HEK293 (cell line): ENCODE measurements at regions not wholly inside any gene's neighbourhood (a gene's known extent, or its start where the extent isn't known, plus 50 kb on each side); places are given as distances from the start of the nearest gene placed in this dataset.

Experiments
- CTCF ChIA-PET: fragments of 350-600 bp; formaldehyde crosslinking; extraction: SDS; loops from one replicate; lab custom pipeline; 2021; ENCODE audit warnings: antibody characterized with exemption; lab: Yijun Ruan, JAX
- POLR2A ChIA-PET: fragments of 300-600 bp; formaldehyde crosslinking; extraction: SDS; loops from one replicate; lab custom pipeline; 2020; ENCODE audit warnings: antibody characterized with exemption, inconsistent platforms; lab: Yijun Ruan, JAX
- H3K27ac ChIP-seq: fragments of 200-500 bp; sonication (Bioruptor generic); 2 replicates; pipeline ENCODE4 v1.5.1; 2014; ENCODE audit warnings: low read depth, low read length, control low read depth, inconsistent platforms; ENCODE audit errors: extremely low read depth
- H3K36me3 ChIP-seq, 2 experiments: fragments of 200-500 bp in 1 of 2; sonication (Bioruptor generic) in 1 of 2; 1 replicate in 1 of 2; 2 replicates in 1 of 2; pipeline ENCODE4 v1.5.1; 2014 to 2017; ENCODE audit warnings: inconsistent platforms in 2 of 2, low read length in 2 of 2; ENCODE audit not compliant: control insufficient read depth in 2 of 2, insufficient read depth in 1 of 2
- H3K4me1 ChIP-seq: fragments of 200-500 bp; sonication (Bioruptor generic); 2 replicates; pipeline ENCODE4 v1.5.1; 2014; ENCODE audit warnings: mild to moderate bottlenecking, low read length, inconsistent platforms; ENCODE audit not compliant: control insufficient read depth, insufficient read depth
- H3K4me3 ChIP-seq: 2 replicates; pipeline ENCODE4 v1.5.1; 2011; ENCODE audit warnings: low read depth, mild to moderate bottlenecking, control low read depth, low read length, moderate library complexity
- H3K9me3 ChIP-seq: fragments of 200-500 bp; sonication (Bioruptor generic); 2 replicates; pipeline ENCODE4 v1.5.1; 2014; ENCODE audit warnings: low read depth, low read length, inconsistent platforms; ENCODE audit not compliant: control insufficient read depth, insufficient read depth
- GLIS1 ChIP-seq: fragments of 450-650 bp; formaldehyde crosslinking; IDR thresholded peaks from 2 replicates; pipeline ENCODE4 v1.5.1; 2016; ENCODE audit warnings: missing biosample characterization, missing genetic modification characterization
- KLF10 ChIP-seq: fragments of 450-650 bp; IDR thresholded peaks from 2 replicates; pipeline ENCODE4 v1.5.1; 2018; ENCODE audit warnings: missing biosample characterization, mild to moderate bottlenecking, missing genetic modification characterization
- YY2 ChIP-seq: fragments of 450-650 bp; formaldehyde crosslinking; IDR thresholded peaks from 2 replicates; pipeline ENCODE4 v1.5.1; 2016; ENCODE audit warnings: missing biosample characterization, missing genetic modification characterization
- ZBTB17 ChIP-seq: fragments of 450-650 bp; formaldehyde crosslinking; IDR thresholded peaks from 2 replicates; pipeline ENCODE4 v1.5.1; 2016; ENCODE audit warnings: missing biosample characterization, missing genetic modification characterization
- ZFHX2 ChIP-seq: fragments of 450-650 bp; formaldehyde crosslinking; conservative IDR thresholded peaks from 2 replicates; pipeline ENCODE4 v1.5.1; 2016; ENCODE audit warnings: missing biosample characterization, missing genetic modification characterization
- ZNF133 ChIP-seq: fragments of 450-650 bp; formaldehyde crosslinking; IDR thresholded peaks from 2 replicates; pipeline ENCODE4 v1.5.1; 2016; ENCODE audit warnings: missing biosample characterization, missing genetic modification characterization
- ZNF214 ChIP-seq: fragments of 450-650 bp; formaldehyde crosslinking; IDR thresholded peaks from 2 replicates; pipeline ENCODE4 v1.5.1; 2017; ENCODE audit warnings: missing biosample characterization, mild to moderate bottlenecking, missing genetic modification characterization, borderline replicate concordance
- ZNF26 ChIP-seq: fragments of 450-650 bp; formaldehyde crosslinking; IDR thresholded peaks from 2 replicates; pipeline ENCODE4 v1.5.1; 2016; ENCODE audit warnings: missing biosample characterization, missing genetic modification characterization
- ZNF324 ChIP-seq: fragments of 450-650 bp; formaldehyde crosslinking; IDR thresholded peaks from 2 replicates; pipeline ENCODE4 v1.5.1; 2016; ENCODE audit warnings: missing biosample characterization, missing genetic modification characterization
- ZNF394 ChIP-seq: fragments of 450-650 bp; formaldehyde crosslinking; IDR thresholded peaks from 2 replicates; pipeline ENCODE4 v1.5.1; 2016; ENCODE audit warnings: missing biosample characterization, missing genetic modification characterization, mild to moderate bottlenecking, moderate library complexity, borderline replicate concordance
- ZNF398 ChIP-seq: fragments of 450-650 bp; formaldehyde crosslinking; IDR thresholded peaks from 2 replicates; pipeline ENCODE4 v1.5.1; 2017; ENCODE audit warnings: missing biosample characterization, missing genetic modification characterization
- ZNF510 ChIP-seq: fragments of 450-650 bp; formaldehyde crosslinking; IDR thresholded peaks from 2 replicates; pipeline ENCODE4 v1.5.1; 2018; ENCODE audit warnings: mild to moderate bottlenecking, missing genetic modification characterization, missing biosample characterization; ENCODE audit not compliant: insufficient replicate concordance
- ZNF514 ChIP-seq: fragments of 450-650 bp; formaldehyde crosslinking; IDR thresholded peaks from 2 replicates; pipeline ENCODE4 v1.5.1; 2016; ENCODE audit warnings: missing biosample characterization, missing genetic modification characterization
- ZNF549 ChIP-seq: fragments of 450-650 bp; IDR thresholded peaks from 2 replicates; pipeline ENCODE4 v1.5.1; 2018; ENCODE audit warnings: missing biosample characterization, missing genetic modification characterization, mild to moderate bottlenecking, inconsistent platforms, moderate library complexity
- ZNF626 ChIP-seq: fragments of 450-650 bp; sonication (Bioruptor Pico); formaldehyde crosslinking; IDR thresholded peaks from 2 replicates; pipeline ENCODE4 v1.5.1; 2018; ENCODE audit warnings: missing biosample characterization, missing genetic modification characterization, inconsistent platforms
- ZNF664 ChIP-seq: fragments of 450-650 bp; formaldehyde crosslinking; IDR thresholded peaks from 2 replicates; pipeline ENCODE4 v1.5.1; 2016; ENCODE audit warnings: missing biosample characterization, missing genetic modification characterization
- ZNF843 ChIP-seq: fragments of 450-650 bp; formaldehyde crosslinking; IDR thresholded peaks from 2 replicates; pipeline ENCODE4 v1.5.1; 2016; ENCODE audit warnings: missing biosample characterization, missing genetic modification characterization
- ZSCAN30 ChIP-seq: fragments of 450-650 bp; IDR thresholded peaks from 2 replicates; pipeline ENCODE4 v1.5.1; 2018; ENCODE audit warnings: missing biosample characterization, mild to moderate bottlenecking, missing genetic modification characterization, moderate library complexity
- TF ChIP-seq, protein P1 (sequence below): fragments of 450-650 bp; formaldehyde crosslinking; IDR thresholded peaks from 2 replicates; pipeline ENCODE4 v1.5.1; 2016; ENCODE audit warnings: missing biosample characterization, missing genetic modification characterization, low read depth

DNA sequence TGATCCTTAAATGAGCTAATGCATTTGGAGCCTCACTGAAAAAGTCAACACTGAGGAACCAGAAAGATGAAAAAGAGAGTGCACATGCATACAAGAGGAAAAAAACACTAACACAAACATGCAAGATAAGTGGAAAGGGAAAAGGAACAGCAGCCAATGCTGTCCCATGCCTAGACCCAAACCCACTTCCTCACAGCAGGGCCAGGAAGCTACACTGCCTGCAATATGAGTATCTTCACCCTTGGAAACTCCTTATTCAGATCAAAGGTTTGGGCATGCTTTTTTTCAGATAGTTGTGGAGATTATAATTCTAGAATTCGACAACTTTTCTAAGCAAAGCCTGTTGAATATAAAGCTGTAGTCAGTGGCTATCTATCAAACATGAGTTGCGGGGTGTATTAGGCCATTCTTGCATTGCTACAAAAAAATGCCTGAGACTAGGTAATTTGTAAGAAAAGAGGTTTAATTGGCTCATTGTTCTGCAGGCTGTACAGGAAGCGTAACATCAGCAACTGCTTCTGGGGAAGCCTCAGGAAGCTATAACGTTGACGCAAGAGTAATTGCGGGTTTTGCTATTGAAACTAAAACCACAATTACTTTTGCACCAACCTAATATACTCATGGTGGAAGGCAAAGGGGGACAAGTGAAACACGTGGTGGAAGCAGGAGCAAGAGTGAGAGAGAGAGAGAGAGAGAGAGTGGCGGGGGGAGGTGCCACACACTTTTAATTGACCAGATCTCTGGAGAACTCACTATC lies 138.2 kb downstream of the MBD2 start:
- Histone ChIP-seq H3K27ac (no peak overlapping the region), H3K36me3 (no peaks in the 10 kb centered on the region), H3K4me1 (no peaks in the 10 kb centered on the region), H3K4me3 (no peak overlapping the region), H3K9me3 (no peaks in the 10 kb centered on the region)
- ChIA-PET CTCF (interaction anchor here (0.7 kb wide), 1 partner anchor 479 kb away, joined by 3 read pairs; no protein-coding TSS in a partner anchor), POLR2A (no interaction called here)
- no peak for TF ChIP-seq YY2 (tag by site-specific recombination)
- no peak for TF ChIP-seq ZNF133 (tag by site-specific recombination)
- no peak for TF ChIP-seq ZNF510
- no peak for TF ChIP-seq ZNF214 (tag by site-specific recombination)
- TF ChIP-seq ZNF26, result no peak
- TF ChIP-seq ZNF626 (tag by site-specific recombination), result no peak
- no peak for TF ChIP-seq ZNF398 (tag by site-specific recombination)
- no peak for TF ChIP-seq GLIS1 (tag by site-specific recombination)
- TF ChIP-seq ZFHX2 (tag by site-specific recombination), result no peak
- no peak for TF ChIP-seq ZNF843
- no peak for TF ChIP-seq ZNF394 (tag by site-specific recombination)
- TF ChIP-seq KLF10 (tag by site-specific recombination), result no peak
- TF ChIP-seq ZNF514 (tag by site-specific recombination), result no peak
- no peak for TF ChIP-seq ZNF324
- TF ChIP-seq ZSCAN30 (tag by site-specific recombination), result no peak
- no peak for TF ChIP-seq ZBTB17 (tag by site-specific recombination)
- TF ChIP-seq ZNF549 (tag by site-specific recombination), result no peak

DNA sequence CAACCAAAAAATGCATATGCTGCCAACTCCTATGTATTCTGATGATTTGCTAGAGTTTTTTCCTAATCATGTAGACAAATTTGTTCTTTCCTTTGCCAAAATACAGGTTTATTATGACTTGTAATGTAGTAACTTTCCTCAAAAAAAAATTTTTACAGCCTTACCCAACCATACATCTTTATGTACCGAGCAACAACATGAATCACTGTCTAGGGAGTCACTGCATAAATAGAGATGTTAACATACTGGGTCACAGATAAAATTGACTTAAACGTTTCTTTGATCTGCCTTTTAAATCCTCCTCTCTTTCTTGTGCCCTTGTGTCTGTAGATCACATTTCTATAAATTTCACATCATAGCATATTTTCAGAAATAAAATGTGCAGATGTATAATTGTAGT lies 143.6 kb downstream of the MBD2 start:
- POLR2A ChIA-PET, result no interaction called here
- H3K9me3 ChIP-seq, result no peaks in the 10 kb centered on the region
- TF ChIP-seq, protein P1, sequence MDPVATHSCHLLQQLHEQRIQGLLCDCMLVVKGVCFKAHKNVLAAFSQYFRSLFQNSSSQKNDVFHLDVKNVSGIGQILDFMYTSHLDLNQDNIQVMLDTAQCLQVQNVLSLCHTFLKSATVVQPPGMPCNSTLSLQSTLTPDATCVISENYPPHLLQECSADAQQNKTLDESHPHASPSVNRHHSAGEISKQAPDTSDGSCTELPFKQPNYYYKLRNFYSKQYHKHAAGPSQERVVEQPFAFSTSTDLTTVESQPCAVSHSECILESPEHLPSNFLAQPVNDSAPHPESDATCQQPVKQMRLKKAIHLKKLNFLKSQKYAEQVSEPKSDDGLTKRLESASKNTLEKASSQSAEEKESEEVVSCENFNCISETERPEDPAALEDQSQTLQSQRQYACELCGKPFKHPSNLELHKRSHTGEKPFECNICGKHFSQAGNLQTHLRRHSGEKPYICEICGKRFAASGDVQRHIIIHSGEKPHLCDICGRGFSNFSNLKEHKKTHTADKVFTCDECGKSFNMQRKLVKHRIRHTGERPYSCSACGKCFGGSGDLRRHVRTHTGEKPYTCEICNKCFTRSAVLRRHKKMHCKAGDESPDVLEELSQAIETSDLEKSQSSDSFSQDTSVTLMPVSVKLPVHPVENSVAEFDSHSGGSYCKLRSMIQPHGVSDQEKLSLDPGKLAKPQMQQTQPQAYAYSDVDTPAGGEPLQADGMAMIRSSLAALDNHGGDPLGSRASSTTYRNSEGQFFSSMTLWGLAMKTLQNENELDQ, result no peak
- TF ChIP-seq ZNF324 (no peak), ZNF664 (tag by site-specific recombination) (no peak)
- H3K36me3 ChIP-seq, result no peaks in the 10 kb centered on the region
- CTCF ChIA-PET, result no interaction called here
- H3K4me1 ChIP-seq, result no peaks in the 10 kb centered on the region
- no peak overlapping the region for H3K27ac ChIP-seq
- no peak overlapping the region for H3K4me3 ChIP-seq
